ENCODE measurements at regions not wholly inside any gene's neighbourhood (a gene's known extent, or its start where the extent isn't known, plus 50 kb on each side); places are given as distances from the start of the nearest gene placed in this dataset.

- no peaks in the 10 kb centered on the region for H3K27me3 Mint-ChIP-seq
- H3K9me3 Mint-ChIP-seq: peaks cover 8% of the 10 kb centered on the region
- no peak overlapping the region for H3K27ac Mint-ChIP-seq (ENCODE audit: low read depth)
- H3K4me3 Mint-ChIP-seq: no peak overlapping the region
- H3K36me3 Mint-ChIP-seq (ENCODE audit: insufficient read depth): peaks cover 1% of the 10 kb centered on the region
- ATAC-seq (replicated peaks; ENCODE audit: extremely low read depth, poor library complexity, severe bottlenecking) (no peak), DNase-seq (ENCODE audit: low spot score in 2 of 2) (no peak)
- H3K4me1 Mint-ChIP-seq: no peaks in the 10 kb centered on the region
Measured at GRCh38 chr9:105958587-105958986, 264.2 kb downstream of the TMEM38B start.

DNA sequence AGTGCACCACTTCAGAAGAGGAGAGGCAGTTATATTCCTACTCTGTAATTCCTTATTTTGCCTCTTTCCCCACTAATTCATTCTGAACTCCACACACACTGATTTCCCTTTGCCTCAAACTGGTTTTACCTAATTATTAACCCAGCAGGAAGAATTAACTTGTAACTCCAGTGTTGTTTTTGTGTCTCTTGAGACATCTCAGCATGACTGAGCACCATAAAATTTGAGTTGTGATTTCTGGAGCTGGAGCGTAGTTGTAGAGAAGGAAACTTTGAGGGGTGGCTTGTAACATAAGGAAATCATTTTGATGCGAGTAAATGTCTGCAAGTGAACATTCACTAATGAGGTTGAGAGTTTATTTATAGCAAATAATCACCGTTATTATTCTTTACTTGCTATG, 265.2 kb downstream of the TMEM38B start:
- DNase-seq (ENCODE audit: low spot score in 2 of 2): no peak
- H3K4me1 Mint-ChIP-seq: no peaks in the 10 kb centered on the region
- H3K36me3 Mint-ChIP-seq (ENCODE audit: insufficient read depth): peaks cover 1% of the 10 kb centered on the region
- no peak overlapping the region for H3K27ac Mint-ChIP-seq (ENCODE audit: low read depth)
- ATAC-seq (replicated peaks; ENCODE audit: extremely low read depth, poor library complexity, severe bottlenecking): no peak
- peaks cover 10% of the 10 kb centered on the region for H3K9me3 Mint-ChIP-seq
- H3K27me3 Mint-ChIP-seq: no peaks in the 10 kb centered on the region
- H3K4me3 Mint-ChIP-seq: no peak overlapping the region

DNA sequence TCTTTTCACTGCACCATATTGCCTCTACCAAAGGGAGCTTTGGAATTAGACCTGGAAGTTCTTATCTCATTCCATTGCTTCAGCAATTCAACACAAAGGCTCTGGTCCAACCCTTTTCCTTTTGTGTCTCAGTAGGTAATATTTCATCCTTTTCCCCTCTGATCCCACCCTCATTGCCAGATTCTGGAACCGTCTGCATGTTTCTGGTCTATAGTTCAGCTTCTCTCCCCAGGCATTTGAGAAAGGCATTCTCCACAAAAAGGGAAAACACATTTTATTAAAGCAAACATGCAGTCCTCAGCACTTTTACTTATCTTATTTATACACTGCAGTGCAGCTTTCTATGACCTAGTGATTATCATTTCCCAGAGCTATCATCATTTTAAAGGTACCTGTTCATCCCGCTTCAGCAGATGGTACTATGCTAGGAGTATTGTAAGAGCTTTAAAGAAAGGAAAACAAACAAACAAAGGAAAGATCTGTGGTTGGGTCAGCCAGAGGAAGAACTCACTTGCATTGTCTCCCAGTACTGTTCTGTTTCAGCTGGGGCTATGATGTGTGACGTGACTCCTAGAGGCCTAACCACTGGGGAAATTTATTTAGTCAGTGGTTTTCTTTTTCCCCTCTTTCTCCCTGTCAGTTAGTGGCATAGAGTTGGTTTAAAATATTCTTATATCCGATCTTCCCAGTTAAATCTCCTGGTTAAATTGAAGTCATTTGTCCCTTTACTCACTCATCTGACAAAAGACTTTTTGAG, 269.2 kb downstream of the TMEM38B start:
- peaks cover 1% of the 10 kb centered on the region for H3K36me3 Mint-ChIP-seq (ENCODE audit: insufficient read depth)
- no peak for DNase-seq (ENCODE audit: low spot score in 2 of 2)
- no peak overlapping the region for H3K27ac Mint-ChIP-seq (ENCODE audit: low read depth)
- H3K9me3 Mint-ChIP-seq: peaks cover 6% of the 10 kb centered on the region
- no peak for ATAC-seq (replicated peaks; ENCODE audit: extremely low read depth, poor library complexity, severe bottlenecking)
- no peaks in the 10 kb centered on the region for H3K4me1 Mint-ChIP-seq
- no peak overlapping the region for H3K4me3 Mint-ChIP-seq
- no peaks in the 10 kb centered on the region for H3K27me3 Mint-ChIP-seq

- H3K4me3 Mint-ChIP-seq: no peak overlapping the region
- H3K9me3 Mint-ChIP-seq: peaks cover 6% of the 10 kb centered on the region
- DNase-seq (ENCODE audit: low spot score in 2 of 2) (no peak), ATAC-seq (replicated peaks; ENCODE audit: extremely low read depth, poor library complexity, severe bottlenecking) (no peak)
- no peaks in the 10 kb centered on the region for H3K27me3 Mint-ChIP-seq
- no peaks in the 10 kb centered on the region for H3K4me1 Mint-ChIP-seq
- H3K36me3 Mint-ChIP-seq (ENCODE audit: insufficient read depth): peaks cover 1% of the 10 kb centered on the region
- H3K27ac Mint-ChIP-seq (ENCODE audit: low read depth): no peak overlapping the region
Measured at GRCh38 chr9:105964156-105964555, 269.8 kb downstream of the TMEM38B start.

DNA sequence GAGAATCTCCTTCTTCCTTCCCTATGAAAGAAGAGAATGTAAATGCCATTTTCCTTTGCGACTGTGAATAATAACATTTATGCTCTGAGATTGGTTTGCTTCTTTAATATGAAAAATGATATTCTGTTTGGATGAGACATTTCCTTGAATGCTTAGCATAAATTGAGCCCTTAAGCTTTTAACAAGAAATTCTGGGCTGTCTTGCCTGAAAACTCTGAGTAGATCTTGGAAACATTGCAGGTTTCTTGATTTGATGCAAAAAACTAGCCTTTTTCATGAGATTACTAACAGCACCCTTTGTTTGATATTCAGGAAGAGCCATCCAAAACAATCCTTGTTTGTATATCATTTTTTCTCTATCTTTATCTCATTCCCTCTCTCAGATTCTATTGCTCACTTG, 272.5 kb downstream of the TMEM38B start:
- Mint-ChIP-seq H3K27ac (ENCODE audit: low read depth) (no peak overlapping the region), H3K27me3 (no peaks in the 10 kb centered on the region), H3K4me3 (no peak overlapping the region), H3K4me1 (no peaks in the 10 kb centered on the region), H3K36me3 (ENCODE audit: insufficient read depth) (no peaks in the 10 kb centered on the region), H3K9me3 (peaks cover 6% of the 10 kb centered on the region)
- ATAC-seq (replicated peaks; ENCODE audit: extremely low read depth, poor library complexity, severe bottlenecking): no peak
- no peak for DNase-seq (ENCODE audit: low spot score in 2 of 2)

DNA sequence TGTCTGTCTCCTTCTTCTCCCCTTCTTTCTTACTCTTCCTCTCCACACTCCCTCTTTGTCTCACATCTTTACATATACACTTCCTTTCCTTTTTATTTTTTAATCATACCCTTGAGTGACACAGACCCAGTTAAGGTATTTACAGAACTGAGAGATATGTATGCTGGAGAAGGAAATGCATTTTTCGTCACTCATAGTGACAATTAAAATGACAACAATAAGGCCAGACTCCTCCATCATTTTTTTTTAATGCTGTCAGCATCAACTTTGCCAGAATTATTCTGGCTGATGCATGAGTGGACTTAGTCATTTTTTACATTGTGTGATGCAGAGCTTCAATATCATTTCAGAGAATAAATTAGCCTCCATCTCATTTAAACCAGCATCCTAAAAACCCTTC, 272.9 kb downstream of the TMEM38B start:
- H3K27ac Mint-ChIP-seq (ENCODE audit: low read depth): no peak overlapping the region
- H3K4me1 Mint-ChIP-seq: no peaks in the 10 kb centered on the region
- no peak overlapping the region for H3K4me3 Mint-ChIP-seq
- ATAC-seq (replicated peaks; ENCODE audit: extremely low read depth, poor library complexity, severe bottlenecking) (no peak), DNase-seq (ENCODE audit: low spot score in 2 of 2) (no peak)
- H3K9me3 Mint-ChIP-seq: peaks cover 6% of the 10 kb centered on the region
- no peaks in the 10 kb centered on the region for H3K27me3 Mint-ChIP-seq
- H3K36me3 Mint-ChIP-seq (ENCODE audit: insufficient read depth): no peaks in the 10 kb centered on the region

- H3K9me3 Mint-ChIP-seq: peaks cover 6% of the 10 kb centered on the region
- DNase-seq (ENCODE audit: low spot score in 2 of 2) (no peak), ATAC-seq (replicated peaks; ENCODE audit: extremely low read depth, poor library complexity, severe bottlenecking) (no peak)
- H3K27me3 Mint-ChIP-seq: no peaks in the 10 kb centered on the region
- H3K36me3 Mint-ChIP-seq (ENCODE audit: insufficient read depth): no peaks in the 10 kb centered on the region
- no peak overlapping the region for H3K27ac Mint-ChIP-seq (ENCODE audit: low read depth)
- H3K4me3 Mint-ChIP-seq: no peak overlapping the region
- H3K4me1 Mint-ChIP-seq: no peaks in the 10 kb centered on the region
Measured at GRCh38 chr9:105967797-105968196, 273.5 kb downstream of the TMEM38B start.

- Mint-ChIP-seq H3K36me3 (ENCODE audit: insufficient read depth) (no peaks in the 10 kb centered on the region), H3K27me3 (no peaks in the 10 kb centered on the region), H3K27ac (ENCODE audit: low read depth) (no peak overlapping the region), H3K9me3 (no peaks in the 10 kb centered on the region), H3K4me1 (no peaks in the 10 kb centered on the region), H3K4me3 (no peak overlapping the region)
- DNase-seq (ENCODE audit: low spot score in 2 of 2): no peak
- ATAC-seq (replicated peaks; ENCODE audit: extremely low read depth, poor library complexity, severe bottlenecking): no peak
Measured at GRCh38 chr9:105968811-105969466, 274.6 kb downstream of the TMEM38B start.

GRCh38 chr9:105969636-105970035, 275.3 kb downstream of the TMEM38B start:
- Mint-ChIP-seq H3K9me3 (no peaks in the 10 kb centered on the region), H3K4me1 (no peaks in the 10 kb centered on the region), H3K27ac (ENCODE audit: low read depth) (no peak overlapping the region), H3K4me3 (no peak overlapping the region), H3K36me3 (ENCODE audit: insufficient read depth) (no peaks in the 10 kb centered on the region), H3K27me3 (no peaks in the 10 kb centered on the region)
- no peak for ATAC-seq (replicated peaks; ENCODE audit: extremely low read depth, poor library complexity, severe bottlenecking)
- no peak for DNase-seq (ENCODE audit: low spot score in 2 of 2)

GRCh38 chr9:105971986-105972385, 277.6 kb downstream of the TMEM38B start:
- no peaks in the 10 kb centered on the region for H3K4me1 Mint-ChIP-seq
- ATAC-seq (replicated peaks; ENCODE audit: extremely low read depth, poor library complexity, severe bottlenecking) (no peak), DNase-seq (ENCODE audit: low spot score in 2 of 2) (no peak)
- no peaks in the 10 kb centered on the region for H3K36me3 Mint-ChIP-seq (ENCODE audit: insufficient read depth)
- H3K9me3 Mint-ChIP-seq: no peaks in the 10 kb centered on the region
- H3K4me3 Mint-ChIP-seq: no peak overlapping the region
- no peaks in the 10 kb centered on the region for H3K27me3 Mint-ChIP-seq
- no peak overlapping the region for H3K27ac Mint-ChIP-seq (ENCODE audit: low read depth)

- ATAC-seq (replicated peaks; ENCODE audit: extremely low read depth, poor library complexity, severe bottlenecking): no peak
- H3K4me3 Mint-ChIP-seq: no peak overlapping the region
- H3K27me3 Mint-ChIP-seq: no peaks in the 10 kb centered on the region
- no peaks in the 10 kb centered on the region for H3K9me3 Mint-ChIP-seq
- DNase-seq (ENCODE audit: low spot score in 2 of 2): no peak
- H3K27ac Mint-ChIP-seq (ENCODE audit: low read depth): no peak overlapping the region
- H3K4me1 Mint-ChIP-seq: no peaks in the 10 kb centered on the region
- no peaks in the 10 kb centered on the region for H3K36me3 Mint-ChIP-seq (ENCODE audit: insufficient read depth)
Measured at GRCh38 chr9:105972466-105973204, 278.3 kb downstream of the TMEM38B start.

- H3K9me3 Mint-ChIP-seq: no peaks in the 10 kb centered on the region
- no peaks in the 10 kb centered on the region for H3K4me1 Mint-ChIP-seq
- no peaks in the 10 kb centered on the region for H3K27me3 Mint-ChIP-seq
- ATAC-seq (replicated peaks; ENCODE audit: extremely low read depth, poor library complexity, severe bottlenecking) (no peak), DNase-seq (ENCODE audit: low spot score in 2 of 2) (no peak)
- no peaks in the 10 kb centered on the region for H3K36me3 Mint-ChIP-seq (ENCODE audit: insufficient read depth)
- no peak overlapping the region for H3K4me3 Mint-ChIP-seq
- no peak overlapping the region for H3K27ac Mint-ChIP-seq (ENCODE audit: low read depth)
Measured at GRCh38 chr9:105973951-105974351, 279.6 kb downstream of the TMEM38B start.
